ENCODE measurements at regions not wholly inside any gene's neighbourhood (a gene's known extent, or its start where the extent isn't known, plus 50 kb on each side); places are given as distances from the start of the nearest gene placed in this dataset.

GRCh38 chr5:63719147-63719546, 243.1 kb downstream of the HTR1A start:
- DNase-seq = no peak

GRCh38 chr5:63700241-63700640, 262.0 kb downstream of the HTR1A start:
- no peak for DNase-seq

GRCh38 chr5:63697811-63698210, 264.4 kb downstream of the HTR1A start:
- no peak for DNase-seq

- DNase-seq = no peak
These were observed 271.7 kb downstream of the HTR1A start for GRCh38 chr5:63690546-63690945.

GRCh38 chr5:63687854-63688516, 274.3 kb downstream of the HTR1A start:
- DNase-seq = no peak

GRCh38 chr5:63686938-63687337, 275.3 kb downstream of the HTR1A start:
- DNase-seq = no peak

GRCh38 chr5:63686181-63686580, 276.1 kb downstream of the HTR1A start:
- DNase-seq = no peak

- DNase-seq = no peak
These were observed 276.8 kb downstream of the HTR1A start for GRCh38 chr5:63685454-63685853.

GRCh38 chr5:63674881-63675280, 287.4 kb downstream of the HTR1A start:
- no peak for DNase-seq

GRCh38 chr5:63655043-63655442, 307.2 kb downstream of the HTR1A start:
- DNase-seq = no peak

- no peak for DNase-seq
These were observed 311.7 kb downstream of the HTR1A start for GRCh38 chr5:63650581-63650980.

- DNase-seq = no peak
These were observed 313.9 kb downstream of the HTR1A start for GRCh38 chr5:63648376-63648775.

GRCh38 chr5:63629951-63630630, 332.2 kb downstream of the HTR1A start:
- no peak for DNase-seq

GRCh38 chr5:63613442-63613841, 348.8 kb downstream of the HTR1A start:
- no peak for DNase-seq

- DNase-seq = no peak
These were observed 358.2 kb downstream of the HTR1A start for GRCh38 chr5:63603996-63604395.

GRCh38 chr5:63602971-63603370, 359.3 kb downstream of the HTR1A start:
- no peak for DNase-seq

- no peak for DNase-seq
These were observed 366.0 kb downstream of the HTR1A start for GRCh38 chr5:63596254-63596653.

GRCh38 chr5:63573380-63573779, 388.9 kb downstream of the HTR1A start:
- no peak for DNase-seq

- no peak for DNase-seq
These were observed 389.5 kb downstream of the HTR1A start for GRCh38 chr5:63572740-63573139.

- DNase-seq = no peak
These were observed 391.5 kb downstream of the HTR1A start for GRCh38 chr5:63570752-63571151.

- DNase-seq = no peak
These were observed 397.5 kb downstream of the HTR1A start for GRCh38 chr5:63564789-63565188.

- no peak for DNase-seq
These were observed 399.0 kb downstream of the HTR1A start for GRCh38 chr5:63563008-63563917.

GRCh38 chr5:63555874-63556273, 406.4 kb downstream of the HTR1A start:
- DNase-seq = no peak

GRCh38 chr5:63554191-63554590, 408.1 kb downstream of the HTR1A start:
- no peak for DNase-seq

All from NCI-H1092 (cell line).